HUES6 (cell line): ENCODE measurements at regions not wholly inside any gene's neighbourhood (a gene's known extent, or its start where the extent isn't known, plus 50 kb on each side); places are given as distances from the start of the nearest gene placed in this dataset.

ENCODE experiments used
- H3K27ac ChIP-seq: 2 replicates; pipeline ENCODE4 v1.7.0; 2013; ENCODE audit warnings: low read depth, mild to moderate bottlenecking, low read length, inconsistent platforms
- H3K27me3 ChIP-seq: 2 replicates; pipeline ENCODE4 v1.6.1; 2013; ENCODE audit warnings: low read length; ENCODE audit not compliant: control insufficient read depth, insufficient read depth
- H3K36me3 ChIP-seq: 2 replicates; pipeline ENCODE4 v1.6.1; 2013; ENCODE audit warnings: low read length; ENCODE audit not compliant: control insufficient read depth, insufficient read depth
- H3K4me1 ChIP-seq: 2 replicates; pipeline ENCODE4 v1.6.1; 2013; ENCODE audit warnings: low read length; ENCODE audit not compliant: control insufficient read depth, insufficient read depth
- H3K4me3 ChIP-seq: 2 replicates; pipeline ENCODE4 v1.5.1; 2013; ENCODE audit warnings: low read depth, low read length
- H3K9ac ChIP-seq: one replicate; pipeline ENCODE4 v1.6.1; 2013; ENCODE audit warnings: mild to moderate bottlenecking, low read length
- H3K9me3 ChIP-seq: 2 replicates; pipeline ENCODE4 v1.6.1; 2013; ENCODE audit warnings: low read depth, low read length; ENCODE audit not compliant: control insufficient read depth, insufficient read depth

GRCh38 chr10:106083572-106083971, 1080.9 kb downstream of the SORCS1 start:
- no peak overlapping the region for H3K9ac ChIP-seq
- no peak overlapping the region for H3K4me3 ChIP-seq
- no peaks in the 10 kb centered on the region for H3K27me3 ChIP-seq
- H3K27ac ChIP-seq, result no peak overlapping the region
- H3K9me3 ChIP-seq, result no peaks in the 10 kb centered on the region
- H3K4me1 ChIP-seq, result peaks cover 6% of the 10 kb centered on the region; the same call in 1 of the 2 replicates
- no peaks in the 10 kb centered on the region for H3K36me3 ChIP-seq

DNA sequence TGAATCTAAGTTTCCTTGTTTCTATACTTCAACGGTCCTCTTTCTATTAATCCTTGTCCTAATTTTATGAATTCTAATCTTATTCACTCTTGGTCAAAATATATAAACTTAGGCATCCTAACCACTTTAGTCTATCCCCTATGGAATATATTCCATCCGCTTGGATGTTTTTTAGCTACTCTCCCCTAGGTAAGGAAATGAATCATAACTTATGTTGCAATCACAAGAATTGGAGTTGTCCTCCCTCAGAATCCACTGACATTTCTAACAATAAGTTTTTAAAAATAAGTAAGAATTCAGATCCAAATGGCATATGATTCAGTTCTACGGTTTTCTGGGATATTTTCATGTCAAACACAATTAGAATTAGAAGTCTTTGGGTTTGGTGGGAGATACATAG, 1081.6 kb downstream of the SORCS1 start:
- H3K27ac ChIP-seq, result no peak overlapping the region
- no peaks in the 10 kb centered on the region for H3K27me3 ChIP-seq
- no peaks in the 10 kb centered on the region for H3K9me3 ChIP-seq
- H3K4me3 ChIP-seq, result no peak overlapping the region
- H3K4me1 ChIP-seq, result peaks cover 6% of the 10 kb centered on the region; the same call in 1 of the 2 replicates
- H3K9ac ChIP-seq, result no peak overlapping the region
- H3K36me3 ChIP-seq, result no peaks in the 10 kb centered on the region

DNA sequence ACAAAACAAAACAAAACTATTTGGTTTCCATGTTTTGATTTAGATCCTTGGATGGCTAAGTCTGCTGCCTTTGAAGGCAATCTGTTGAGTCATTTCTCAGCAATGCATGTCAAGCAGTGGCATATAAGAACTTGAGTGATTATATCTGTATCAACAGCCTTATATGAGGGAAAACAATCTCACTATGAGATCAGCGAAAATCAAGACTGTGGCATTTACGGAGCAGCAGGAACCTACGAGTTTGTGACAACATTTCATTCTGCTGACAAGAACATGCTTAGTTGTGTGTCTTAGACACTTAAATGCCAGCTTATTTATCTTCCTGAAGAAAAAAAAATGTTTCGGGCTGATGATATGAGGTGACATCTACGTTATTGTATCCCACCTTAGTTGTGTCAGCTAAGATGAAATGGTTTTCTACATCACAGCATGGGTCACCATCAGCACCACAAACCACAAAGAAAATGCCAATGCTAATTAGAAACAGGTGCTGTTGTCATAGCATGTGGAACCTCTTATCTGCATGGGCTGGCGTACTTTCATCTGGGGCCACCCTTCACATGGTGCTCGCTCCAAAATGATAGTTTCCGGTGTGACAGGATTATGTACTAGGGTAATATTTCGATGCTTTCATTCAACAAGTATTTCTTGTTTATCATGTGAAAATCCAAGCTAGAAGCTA, 1085.5 kb downstream of the SORCS1 start:
- H3K27ac ChIP-seq, result no peak overlapping the region

DNA sequence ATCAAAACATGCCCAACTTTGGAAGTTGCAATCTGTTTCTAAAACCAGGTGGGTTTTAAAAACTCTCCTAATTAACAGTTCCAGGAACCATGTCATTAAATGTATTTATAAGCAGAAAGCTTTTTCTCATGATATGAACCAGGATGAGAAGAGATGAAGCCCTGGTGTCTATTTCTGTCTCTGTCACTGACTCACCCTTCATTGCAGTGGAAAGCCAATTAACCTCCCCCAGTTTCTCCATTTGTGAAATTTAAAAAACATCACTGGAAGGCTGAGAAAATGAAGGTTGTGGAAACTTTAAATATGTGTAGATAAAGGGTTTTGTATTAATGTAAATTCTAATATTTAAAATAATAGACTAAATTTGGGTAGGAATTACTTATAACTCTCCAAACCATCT, 1088.0 kb downstream of the SORCS1 start:
- Histone ChIP-seq H3K27me3 (no peaks in the 10 kb centered on the region), H3K27ac (no peak overlapping the region), H3K4me3 (no peak overlapping the region), H3K36me3 (no peaks in the 10 kb centered on the region), H3K9me3 (0 out of 2 replicates have a peak, but pooled peaks cover 8% of the 10 kb centered on the region), H3K9ac (no peak overlapping the region), H3K4me1 (peaks cover 10% of the 10 kb centered on the region; the same call in 1 of the 2 replicates)

More for the DNA sequence above, 1085.5 kb downstream of the SORCS1 start:
- H3K36me3 ChIP-seq, result no peaks in the 10 kb centered on the region
- no peak overlapping the region for H3K9ac ChIP-seq
- peaks cover 6% of the 10 kb centered on the region; the same call in 1 of the 2 replicates for H3K4me1 ChIP-seq
- H3K9me3 ChIP-seq, result no peaks in the 10 kb centered on the region
- no peaks in the 10 kb centered on the region for H3K27me3 ChIP-seq
- no peak overlapping the region for H3K4me3 ChIP-seq

DNA sequence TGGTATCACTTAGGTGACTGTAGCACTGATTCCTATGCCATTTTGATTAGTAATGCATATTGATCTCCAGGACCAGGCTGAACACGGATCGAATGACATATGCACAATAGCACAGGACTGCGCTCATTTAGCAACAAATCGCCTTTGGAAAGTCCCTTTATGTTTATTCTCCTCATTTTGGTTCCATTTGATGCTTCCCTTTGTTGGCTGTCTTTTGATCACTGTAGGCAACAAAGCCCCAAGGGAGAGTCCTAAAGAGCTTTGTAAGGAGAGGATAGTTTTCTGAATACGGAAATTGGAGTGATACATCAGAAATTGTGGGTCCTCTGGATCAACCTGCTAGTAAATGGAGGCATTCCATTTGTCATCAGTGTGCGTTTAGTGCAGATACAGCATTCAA, 1111.4 kb downstream of the SORCS1 start:
- no peak overlapping the region for H3K27ac ChIP-seq
- H3K27me3 ChIP-seq, result no peaks in the 10 kb centered on the region
- no peak overlapping the region for H3K9ac ChIP-seq
- H3K4me1 ChIP-seq, result peaks cover 10% of the 10 kb centered on the region; the same call in 1 of the 2 replicates
- H3K4me3 ChIP-seq, result no peak overlapping the region
- no peaks in the 10 kb centered on the region for H3K36me3 ChIP-seq
- H3K9me3 ChIP-seq, result no peaks in the 10 kb centered on the region

GRCh38 chr10:106044503-106044902, 1120.0 kb downstream of the SORCS1 start:
- Histone ChIP-seq H3K4me1 (peaks cover 3% of the 10 kb centered on the region; the same call in 1 of the 2 replicates), H3K36me3 (no peaks in the 10 kb centered on the region), H3K4me3 (no peak overlapping the region), H3K27me3 (no peaks in the 10 kb centered on the region), H3K9ac (no peak overlapping the region), H3K27ac (no peak overlapping the region), H3K9me3 (no peaks in the 10 kb centered on the region)

DNA sequence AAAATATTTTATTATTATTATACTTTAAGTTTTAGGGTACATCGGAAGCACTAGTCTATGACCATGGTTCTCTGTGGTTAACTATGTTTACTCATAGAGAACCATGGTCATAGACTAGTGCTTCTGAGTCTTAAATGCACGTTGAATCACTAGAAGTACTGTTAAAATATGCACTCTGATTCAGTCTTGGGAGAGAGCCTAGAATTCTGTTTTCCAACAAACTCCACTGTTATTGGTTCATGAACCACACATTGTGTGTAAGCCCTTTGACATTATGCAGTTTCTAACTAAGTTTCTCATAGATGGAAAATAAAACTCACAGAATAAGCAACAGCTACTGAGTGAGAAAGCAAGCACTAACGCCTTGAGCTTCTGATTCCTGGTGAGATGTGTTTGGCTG, 1120.6 kb downstream of the SORCS1 start:
- H3K4me1 ChIP-seq, result no peaks in the 10 kb centered on the region
- H3K27ac ChIP-seq, result no peak overlapping the region
- no peak overlapping the region for H3K4me3 ChIP-seq
- no peaks in the 10 kb centered on the region for H3K27me3 ChIP-seq
- no peaks in the 10 kb centered on the region for H3K9me3 ChIP-seq
- H3K36me3 ChIP-seq, result no peaks in the 10 kb centered on the region
- H3K9ac ChIP-seq, result no peak overlapping the region

DNA sequence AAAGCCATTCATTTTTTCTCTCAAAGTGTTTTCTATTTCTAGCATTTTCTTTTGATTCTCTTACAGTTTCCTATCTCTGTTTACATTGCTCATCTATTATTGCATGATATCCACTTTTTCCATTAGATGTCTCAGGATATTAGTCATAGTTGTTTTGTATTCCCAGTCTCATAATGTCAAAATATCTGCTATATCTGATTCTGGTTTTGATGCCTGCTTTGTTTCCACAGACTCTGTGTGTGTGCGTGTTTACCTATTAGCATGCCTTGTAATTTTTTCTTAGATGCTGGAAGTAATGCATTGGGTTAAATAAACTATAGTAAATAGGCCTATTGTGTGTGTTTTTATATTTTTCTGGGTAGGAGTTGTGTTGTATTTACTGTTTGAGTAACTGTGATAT, 1126.3 kb downstream of the SORCS1 start:
- 0 out of 2 replicates have a peak, but pooled peaks cover 6% of the 10 kb centered on the region for H3K9me3 ChIP-seq
- no peak overlapping the region for H3K9ac ChIP-seq
- no peaks in the 10 kb centered on the region for H3K4me1 ChIP-seq
- H3K4me3 ChIP-seq, result no peak overlapping the region
- H3K27me3 ChIP-seq, result no peaks in the 10 kb centered on the region
- no peaks in the 10 kb centered on the region for H3K36me3 ChIP-seq
- no peak overlapping the region for H3K27ac ChIP-seq

DNA sequence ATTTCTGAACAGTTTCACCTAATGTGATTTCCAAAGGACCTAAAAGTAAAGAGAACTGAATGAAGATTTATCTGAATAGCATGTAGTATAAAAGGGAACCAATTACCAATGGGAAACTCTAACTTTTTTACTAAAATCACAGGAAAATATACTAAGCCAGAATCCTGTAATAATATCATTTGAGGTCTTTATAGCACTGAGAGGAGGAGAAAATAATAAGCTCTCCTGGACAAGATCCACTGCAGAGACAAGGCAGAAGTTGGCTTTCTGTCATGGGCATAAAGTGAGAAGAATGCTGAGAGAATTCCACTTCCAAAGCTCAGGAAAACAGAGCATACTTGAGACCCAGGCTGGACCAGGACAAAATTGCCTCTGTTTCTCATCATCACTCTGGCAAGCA, 1131.4 kb downstream of the SORCS1 start:
- no peak overlapping the region for H3K9ac ChIP-seq
- H3K27ac ChIP-seq, result no peak overlapping the region
- 0 out of 2 replicates have a peak, but pooled peaks cover 6% of the 10 kb centered on the region for H3K9me3 ChIP-seq
- H3K4me3 ChIP-seq, result no peak overlapping the region
- H3K36me3 ChIP-seq, result no peaks in the 10 kb centered on the region
- H3K4me1 ChIP-seq, result no peaks in the 10 kb centered on the region
- H3K27me3 ChIP-seq, result no peaks in the 10 kb centered on the region

GRCh38 chr10:106032450-106033002, 1132.0 kb downstream of the SORCS1 start:
- H3K9me3 ChIP-seq, result 0 out of 2 replicates have a peak, but pooled peaks cover 6% of the 10 kb centered on the region
- H3K4me3 ChIP-seq, result no peak overlapping the region
- no peaks in the 10 kb centered on the region for H3K27me3 ChIP-seq
- H3K36me3 ChIP-seq, result no peaks in the 10 kb centered on the region
- H3K27ac ChIP-seq, result no peak overlapping the region
- H3K9ac ChIP-seq, result no peak overlapping the region
- no peaks in the 10 kb centered on the region for H3K4me1 ChIP-seq

- Histone ChIP-seq H3K27me3 (no peaks in the 10 kb centered on the region), H3K4me3 (no peak overlapping the region), H3K36me3 (no peaks in the 10 kb centered on the region), H3K4me1 (no peaks in the 10 kb centered on the region), H3K27ac (no peak overlapping the region), H3K9me3 (no peaks in the 10 kb centered on the region; the same call in 1 of the 2 replicates), H3K9ac (no peak overlapping the region)
Measured at GRCh38 chr10:106027240-106027639, 1137.3 kb downstream of the SORCS1 start.
